ENCODE measurements at regions not wholly inside any gene's neighbourhood (a gene's known extent, or its start where the extent isn't known, plus 50 kb on each side); places are given as distances from the start of the nearest gene placed in this dataset.

- Histone ChIP-seq H3K4me3 (no peak overlapping the region), H3F3A (ENCODE audit: low read depth) (no peaks in the 10 kb centered on the region), H3K4me2 (no peak overlapping the region), H3K36me3 (no peaks in the 10 kb centered on the region), H3K9ac (no peak overlapping the region), H3K4me1 (peaks cover 9% of the 10 kb centered on the region), H4K20me1 (ENCODE audit: low read depth) (no peaks in the 10 kb centered on the region), H3K27ac (no peak overlapping the region), H2AFZ (replicated peaks) (peak overlapping the region; percentile 52), H3K79me2 (ENCODE audit: low read depth) (no peaks in the 10 kb centered on the region), H3K27me3 (no peaks in the 10 kb centered on the region), H3K9me3 (ENCODE audit: low read depth) (no peaks in the 10 kb centered on the region)
- Mint-ChIP-seq H3K36me3 (no peaks in the 10 kb centered on the region), H3K9me3 (no peaks in the 10 kb centered on the region), H3K4me3 (no peak overlapping the region), H3K4me1 (peaks cover 12% of the 10 kb centered on the region), H3K27me3 (ENCODE audit: insufficient read depth, low read depth) (no peaks in the 10 kb centered on the region), H3K27ac (no peak overlapping the region)
- no peak for DNase-seq (ENCODE audit: low spot score)
- TF ChIP-seq EZH2phosphoT487 (IDR thresholded peaks at IDR 0.05) (no peak), CTCF (IDR thresholded peaks at IDR 0.05) (no peak), EZH2 (IDR thresholded peaks at IDR 0.05) (no peak)
Measured at GRCh38 chr12:87921621-87922020, 107.6 kb downstream of the C12orf50 start.

GRCh38 chr12:87920139-87920538 lies 109.1 kb downstream of the C12orf50 start:
- Histone ChIP-seq H3K4me2 (no peak overlapping the region), H3K79me2 (ENCODE audit: low read depth) (no peaks in the 10 kb centered on the region), H3K27me3 (no peaks in the 10 kb centered on the region), H2AFZ (replicated peaks) (no peak overlapping the region), H3K9ac (no peak overlapping the region), H3K27ac (no peak overlapping the region), H3K36me3 (no peaks in the 10 kb centered on the region), H3F3A (ENCODE audit: low read depth) (no peaks in the 10 kb centered on the region), H3K9me3 (ENCODE audit: low read depth) (no peaks in the 10 kb centered on the region), H3K4me1 (peaks cover 9% of the 10 kb centered on the region), H4K20me1 (ENCODE audit: low read depth) (no peaks in the 10 kb centered on the region), H3K4me3 (no peak overlapping the region)
- Mint-ChIP-seq H3K36me3 (no peaks in the 10 kb centered on the region), H3K4me3 (no peak overlapping the region), H3K27me3 (ENCODE audit: insufficient read depth, low read depth) (no peaks in the 10 kb centered on the region), H3K27ac (no peak overlapping the region), H3K9me3 (peaks cover 4% of the 10 kb centered on the region), H3K4me1 (peaks cover 12% of the 10 kb centered on the region)
- no peak for DNase-seq (ENCODE audit: low spot score)
- TF ChIP-seq CTCF (IDR thresholded peaks at IDR 0.05): no peak
- no peak for TF ChIP-seq EZH2phosphoT487 (IDR thresholded peaks at IDR 0.05)
- TF ChIP-seq EZH2 (IDR thresholded peaks at IDR 0.05): no peak

- no peaks in the 10 kb centered on the region for H3K36me3 ChIP-seq
- H3K9me3 ChIP-seq (ENCODE audit: low read depth): no peaks in the 10 kb centered on the region
- Mint-ChIP-seq H3K9me3 (no peaks in the 10 kb centered on the region), H3K27me3 (ENCODE audit: insufficient read depth, low read depth) (no peaks in the 10 kb centered on the region), H3K27ac (no peak overlapping the region), H3K4me3 (no peak overlapping the region), H3K4me1 (no peaks in the 10 kb centered on the region), H3K36me3 (no peaks in the 10 kb centered on the region)
- no peak for DNase-seq (ENCODE audit: low spot score)
- H3K4me1 ChIP-seq: no peaks in the 10 kb centered on the region
- H4K20me1 ChIP-seq (ENCODE audit: low read depth): no peaks in the 10 kb centered on the region
- H2AFZ ChIP-seq (replicated peaks): no peak overlapping the region
- TF ChIP-seq EZH2phosphoT487 (IDR thresholded peaks at IDR 0.05) (no peak), EZH2 (IDR thresholded peaks at IDR 0.05) (no peak), CTCF (IDR thresholded peaks at IDR 0.05) (no peak)
- no peak overlapping the region for H3K9ac ChIP-seq
- no peak overlapping the region for H3K27ac ChIP-seq
- no peak overlapping the region for H3K4me3 ChIP-seq
- no peaks in the 10 kb centered on the region for H3K27me3 ChIP-seq
- no peaks in the 10 kb centered on the region for H3K79me2 ChIP-seq (ENCODE audit: low read depth)
- no peak overlapping the region for H3K4me2 ChIP-seq
- no peaks in the 10 kb centered on the region for H3F3A ChIP-seq (ENCODE audit: low read depth)
Measured at GRCh38 chr12:87901457-87901856, 127.7 kb downstream of the C12orf50 start.
